Loucy (cell line): ENCODE measurements at regions not wholly inside any gene's neighbourhood (a gene's known extent, or its start where the extent isn't known, plus 50 kb on each side); places are given as distances from the start of the nearest gene placed in this dataset.

Experiments used
- CTCF ChIP-seq: fragments of 200-600 bp; sonication (generic); conservative IDR thresholded peaks from 2 replicates; pipeline ENCODE4 v1.5.1; 2014; ENCODE audit warnings: mild to moderate bottlenecking, antibody characterized with exemption, low read length
- EZH2phosphoT487 ChIP-seq: fragments of 200-600 bp; IDR thresholded peaks from 2 replicates; pipeline ENCODE4 v1.6.1; 2018; ENCODE audit warnings: antibody characterized with exemption, mild to moderate bottlenecking, moderate library complexity, borderline replicate concordance

GRCh38 chr6:156189714-156190113 lies 587.5 kb upstream of the ARID1B start:
- TF ChIP-seq CTCF: no peak
- TF ChIP-seq EZH2phosphoT487: no peak
